MCF 10A (cell line): ENCODE measurements at regions not wholly inside any gene's neighbourhood (a gene's known extent, or its start where the extent isn't known, plus 50 kb on each side); places are given as distances from the start of the nearest gene placed in this dataset.
A peak's percentile ranks its signal among the peaks of the same experiment; 100 is the strongest.

ENCODE experiments used
- BruUV-seq: library from RNA; stranded (reverse); fragments of 400-500 nt; replicated peaks from 2 replicates; lab custom pipeline; 2021; lab: Mats Ljungman, UMichigan
- CTCF ChIA-PET: fragments of 300-600 bp; sonication (Branson Sonifier 250); formaldehyde crosslinking; extraction: SDS; loops from one replicate; lab custom pipeline; 2021; ENCODE audit warnings: antibody characterized with exemption, inconsistent platforms; lab: Yijun Ruan, JAX
- POLR2A ChIA-PET: fragments of 300-600, 350-650 bp; sonication (Branson Sonifier 250); formaldehyde crosslinking; extraction: SDS; loops from one replicate; lab custom pipeline; 2020; ENCODE audit warnings: antibody characterized with exemption, inconsistent platforms; lab: Yijun Ruan, JAX
- DNase-seq: peaks from one replicate; pipeline ENCODE4 v3.0.0-alpha.2; 2018; ENCODE audit not compliant: unreplicated experiment
- H3K27ac Mint-ChIP-seq: one replicate; pipeline ENCODE4 v1.8.0; 2022; ENCODE audit warnings: mild to moderate bottlenecking, low read depth, mixed read lengths; ENCODE audit not compliant: unreplicated experiment
- H3K27me3 Mint-ChIP-seq: one replicate; pipeline ENCODE4 v1.8.0; 2022; ENCODE audit warnings: mixed read lengths; ENCODE audit not compliant: insufficient read depth, unreplicated experiment
- H3K36me3 Mint-ChIP-seq: one replicate; pipeline ENCODE4 v1.8.0; 2022; ENCODE audit warnings: mild to moderate bottlenecking, moderate library complexity, mixed read lengths; ENCODE audit not compliant: insufficient read depth, unreplicated experiment
- H3K4me1 Mint-ChIP-seq: one replicate; pipeline ENCODE4 v1.8.0; 2022; ENCODE audit warnings: mixed read lengths; ENCODE audit not compliant: insufficient read depth, unreplicated experiment
- H3K4me3 Mint-ChIP-seq: one replicate; pipeline ENCODE4 v1.8.0; 2022; ENCODE audit warnings: mild to moderate bottlenecking, moderate library complexity, mixed read lengths; ENCODE audit not compliant: unreplicated experiment
- H3K9me3 Mint-ChIP-seq: one replicate; pipeline ENCODE4 v1.8.0; 2022; ENCODE audit warnings: mixed read lengths; ENCODE audit not compliant: unreplicated experiment
- CTCF ChIP-seq: fragments of 200-600 bp; IDR thresholded peaks from one replicate; pipeline ENCODE4 v1.8.0; 2022; ENCODE audit warnings: antibody characterized with exemption, mild to moderate bottlenecking; ENCODE audit not compliant: unreplicated experiment
- intact Hi-C: fragments of 100-400 bp; cut with micrococcal nuclease; formaldehyde crosslinking; loops from 2 replicates; pipeline ENCODE4 v1.14.1; 2022

GRCh38 chr3:161600173-161600572 is 103.6 kb downstream of the OTOL1 start:
- intact Hi-C loops: no loop called here
- Mint-ChIP-seq H3K27ac (no peak overlapping the region), H3K4me3 (no peak overlapping the region), H3K4me1 (peaks cover 3% of the 10 kb centered on the region), H3K9me3 (no peaks in the 10 kb centered on the region), H3K36me3 (no peaks in the 10 kb centered on the region), H3K27me3 (no peaks in the 10 kb centered on the region)
- no peak for TF ChIP-seq CTCF
- DNase-seq: peak; percentile 39
- ChIA-PET POLR2A (interaction anchor here (0.7 kb wide), 1 partner anchor 20 kb away, joined by 3 read pairs; no protein-coding TSS in a partner anchor), CTCF (interaction anchor here (1.4 kb wide), 1 partner anchor 57 kb away, joined by 4 read pairs; no protein-coding TSS in a partner anchor)
- no TSS peak for BruUV-seq

DNA sequence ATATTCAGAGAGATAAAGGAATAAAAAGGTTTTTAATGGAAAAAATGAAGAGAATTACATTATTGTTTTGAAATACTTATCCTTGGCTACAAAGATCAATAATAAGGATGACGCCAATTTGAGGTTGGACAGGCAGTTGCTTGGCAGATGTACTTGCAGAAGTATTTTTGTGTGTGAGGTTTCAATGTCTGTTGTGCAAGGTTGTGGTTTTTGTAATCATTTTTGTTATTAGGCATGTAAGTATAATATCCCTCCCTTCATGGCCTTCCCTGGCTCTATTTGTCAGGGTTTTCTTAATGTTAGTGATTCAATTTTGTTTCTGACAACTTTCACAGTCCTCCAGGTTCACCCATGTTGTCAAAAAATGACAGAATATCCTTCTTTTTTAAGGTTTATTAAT is 105.9 kb downstream of the OTOL1 start:
- H3K9me3 Mint-ChIP-seq: no peaks in the 10 kb centered on the region
- H3K4me3 Mint-ChIP-seq: no peak overlapping the region
- POLR2A ChIA-PET: no interaction called here
- intact Hi-C loops: no loop called here
- CTCF ChIA-PET: no interaction called here
- H3K4me1 Mint-ChIP-seq: peaks cover 3% of the 10 kb centered on the region
- no peak for DNase-seq
- no TSS peak for BruUV-seq
- no peaks in the 10 kb centered on the region for H3K27me3 Mint-ChIP-seq
- peak overlapping the region; percentile 39 for H3K27ac Mint-ChIP-seq
- TF ChIP-seq CTCF: no peak
- H3K36me3 Mint-ChIP-seq: no peaks in the 10 kb centered on the region

- BruUV-seq: no TSS peak
- Mint-ChIP-seq H3K4me3 (no peak overlapping the region), H3K27me3 (no peaks in the 10 kb centered on the region), H3K27ac (peak overlapping the region; percentile 39), H3K9me3 (no peaks in the 10 kb centered on the region), H3K4me1 (peaks cover 3% of the 10 kb centered on the region), H3K36me3 (no peaks in the 10 kb centered on the region)
- TF ChIP-seq CTCF: no peak
- DNase-seq: no peak
- intact Hi-C loops: no loop called here
- ChIA-PET CTCF (no interaction called here), POLR2A (no interaction called here)
Observed at GRCh38 chr3:161602918-161603317, 106.3 kb downstream of the OTOL1 start.

DNA sequence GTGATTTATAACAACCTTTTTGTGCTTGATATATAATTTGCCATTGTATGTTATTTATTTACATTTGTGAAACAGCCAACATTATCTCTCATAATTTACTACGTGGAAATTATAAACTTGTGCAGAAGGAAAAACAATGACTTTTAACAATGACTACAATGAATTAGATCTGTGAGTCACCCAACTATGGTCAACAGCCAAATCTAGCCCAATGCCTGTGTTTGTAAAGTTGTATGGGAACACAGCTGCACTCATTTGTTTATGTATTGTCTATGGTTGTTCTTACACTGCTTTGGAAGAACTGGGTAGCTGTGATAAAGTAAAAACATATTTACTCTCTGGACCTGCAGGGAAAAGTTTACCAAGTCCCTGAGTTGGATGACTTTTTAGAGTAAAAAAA is 110.4 kb downstream of the OTOL1 start:
- peak; percentile 46 for DNase-seq
- H3K4me3 Mint-ChIP-seq: no peak overlapping the region
- no peaks in the 10 kb centered on the region for H3K4me1 Mint-ChIP-seq
- H3K36me3 Mint-ChIP-seq: no peaks in the 10 kb centered on the region
- ChIA-PET POLR2A (no interaction called here), CTCF (no interaction called here)
- H3K27me3 Mint-ChIP-seq: no peaks in the 10 kb centered on the region
- no TSS peak for BruUV-seq
- H3K9me3 Mint-ChIP-seq: peaks cover 8% of the 10 kb centered on the region
- no peak overlapping the region for H3K27ac Mint-ChIP-seq
- intact Hi-C loops: no loop called here
- TF ChIP-seq CTCF: no peak
